ENCODE measurements at regions not wholly inside any gene's neighbourhood (a gene's known extent, or its start where the extent isn't known, plus 50 kb on each side); places are given as distances from the start of the nearest gene placed in this dataset.

DNA sequence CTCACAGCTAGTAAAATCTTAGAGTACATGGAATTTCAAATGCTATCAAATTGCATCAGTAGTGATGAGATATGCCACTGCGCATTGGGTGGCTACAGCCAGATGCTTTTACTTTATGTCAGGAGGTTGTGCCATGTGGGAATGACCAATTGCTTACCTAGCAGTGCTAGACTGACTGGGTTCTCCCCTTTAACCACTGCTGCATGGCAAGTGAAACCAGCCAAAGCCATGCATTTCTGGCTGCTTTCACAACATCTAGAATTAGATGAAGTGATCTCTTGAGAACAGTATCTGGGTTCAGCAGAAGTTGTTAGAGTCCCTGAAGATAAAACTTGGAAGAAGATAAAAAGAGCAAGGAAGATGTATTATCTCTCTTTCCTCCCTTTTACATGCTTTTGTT is 1174.2 kb upstream of the CDH2 start:
- no peaks in the 10 kb centered on the region for H4K20me1 ChIP-seq (ENCODE audit: insufficient read depth)
- H3K27ac ChIP-seq, result peak overlapping the region; percentile 4; the same call in 1 of the 2 replicates
- no peaks in the 10 kb centered on the region for H3K36me3 ChIP-seq (ENCODE audit: insufficient read depth)
- no peak overlapping the region for H3K4me3 ChIP-seq (IDR thresholded peaks at IDR 0.05; ENCODE audit: insufficient read depth, low read depth, low read length)
- H2AFZ ChIP-seq (ENCODE audit: low read depth), result peak overlapping the region; percentile 17; the same call in 1 of the 2 replicates
- peak overlapping the region; percentile 43 for H3K4me2 ChIP-seq
- H3K27me3 ChIP-seq (ENCODE audit: insufficient read depth, low read depth), result no peaks in the 10 kb centered on the region
- no peaks in the 10 kb centered on the region for H3K79me2 ChIP-seq (ENCODE audit: insufficient read depth, low read depth)
- TF ChIP-seq, protein P1, sequence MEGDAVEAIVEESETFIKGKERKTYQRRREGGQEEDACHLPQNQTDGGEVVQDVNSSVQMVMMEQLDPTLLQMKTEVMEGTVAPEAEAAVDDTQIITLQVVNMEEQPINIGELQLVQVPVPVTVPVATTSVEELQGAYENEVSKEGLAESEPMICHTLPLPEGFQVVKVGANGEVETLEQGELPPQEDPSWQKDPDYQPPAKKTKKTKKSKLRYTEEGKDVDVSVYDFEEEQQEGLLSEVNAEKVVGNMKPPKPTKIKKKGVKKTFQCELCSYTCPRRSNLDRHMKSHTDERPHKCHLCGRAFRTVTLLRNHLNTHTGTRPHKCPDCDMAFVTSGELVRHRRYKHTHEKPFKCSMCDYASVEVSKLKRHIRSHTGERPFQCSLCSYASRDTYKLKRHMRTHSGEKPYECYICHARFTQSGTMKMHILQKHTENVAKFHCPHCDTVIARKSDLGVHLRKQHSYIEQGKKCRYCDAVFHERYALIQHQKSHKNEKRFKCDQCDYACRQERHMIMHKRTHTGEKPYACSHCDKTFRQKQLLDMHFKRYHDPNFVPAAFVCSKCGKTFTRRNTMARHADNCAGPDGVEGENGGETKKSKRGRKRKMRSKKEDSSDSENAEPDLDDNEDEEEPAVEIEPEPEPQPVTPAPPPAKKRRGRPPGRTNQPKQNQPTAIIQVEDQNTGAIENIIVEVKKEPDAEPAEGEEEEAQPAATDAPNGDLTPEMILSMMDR (conservative IDR thresholded peaks at IDR 0.05; ENCODE audit: low read depth, low read length), result no peak
- H3K4me1 ChIP-seq (ENCODE audit: low read depth, poor library complexity, severe bottlenecking), result peaks cover 22% of the 10 kb centered on the region
- H3K9ac ChIP-seq, result no peak overlapping the region

DNA sequence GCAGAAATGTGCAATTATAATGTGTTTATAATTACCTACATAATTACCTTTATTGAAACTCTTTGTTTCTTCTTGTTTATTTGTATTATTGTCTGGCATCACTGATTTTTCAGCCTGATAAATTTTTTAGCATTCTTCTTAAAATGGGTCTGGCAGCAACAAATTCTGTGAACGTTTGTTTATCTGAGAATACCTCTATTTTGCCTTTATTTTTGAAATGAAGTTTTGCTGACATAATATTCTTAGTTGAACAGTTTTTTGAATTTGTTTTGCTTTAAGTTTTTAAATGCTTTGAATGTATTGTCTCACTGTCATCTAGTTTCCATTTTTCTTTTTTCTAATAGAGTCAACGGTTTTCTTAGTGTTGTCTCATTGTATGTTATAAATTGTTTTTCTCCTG is 1152.0 kb upstream of the CDH2 start:
- TF ChIP-seq, protein P1 (conservative IDR thresholded peaks at IDR 0.05; ENCODE audit: low read depth, low read length), result no peak
- Histone ChIP-seq H4K20me1 (ENCODE audit: insufficient read depth) (no peaks in the 10 kb centered on the region), H3K4me3 (IDR thresholded peaks at IDR 0.05; ENCODE audit: insufficient read depth, low read depth, low read length) (no peak overlapping the region), H3K79me2 (ENCODE audit: insufficient read depth, low read depth) (no peaks in the 10 kb centered on the region), H3K27me3 (ENCODE audit: insufficient read depth, low read depth) (no peaks in the 10 kb centered on the region), H3K9ac (no peak overlapping the region), H3K36me3 (ENCODE audit: insufficient read depth) (no peaks in the 10 kb centered on the region), H2AFZ (ENCODE audit: low read depth) (no peak overlapping the region), H3K27ac (no peak overlapping the region), H3K4me2 (no peak overlapping the region), H3K4me1 (ENCODE audit: low read depth, poor library complexity, severe bottlenecking) (no peaks in the 10 kb centered on the region)

DNA sequence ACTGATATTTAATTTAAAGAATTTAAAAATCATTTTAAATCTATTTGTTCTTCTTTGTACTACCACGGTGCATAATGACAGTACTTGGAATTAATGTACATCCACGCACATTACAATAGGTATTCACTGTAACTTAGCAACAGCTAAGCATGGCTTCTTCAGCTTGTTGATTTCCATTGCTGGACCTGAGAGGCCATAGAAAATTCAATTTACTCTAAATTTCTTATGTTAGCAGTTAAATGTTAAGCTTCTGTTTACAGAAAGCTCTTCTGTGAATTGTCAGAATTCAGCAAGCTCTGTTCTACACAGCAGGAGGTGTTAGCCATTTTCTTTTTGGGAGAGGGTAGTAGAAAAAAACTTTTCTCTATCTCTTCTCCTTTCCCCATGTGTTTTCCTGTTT is 1149.3 kb upstream of the CDH2 start:
- Histone ChIP-seq H3K36me3 (ENCODE audit: insufficient read depth) (no peaks in the 10 kb centered on the region), H3K27ac (no peak overlapping the region), H3K4me1 (ENCODE audit: low read depth, poor library complexity, severe bottlenecking) (no peaks in the 10 kb centered on the region), H3K9ac (no peak overlapping the region), H3K4me2 (no peak overlapping the region), H3K4me3 (IDR thresholded peaks at IDR 0.05; ENCODE audit: insufficient read depth, low read depth, low read length) (no peak overlapping the region), H2AFZ (ENCODE audit: low read depth) (no peak overlapping the region), H3K79me2 (ENCODE audit: insufficient read depth, low read depth) (no peaks in the 10 kb centered on the region), H4K20me1 (ENCODE audit: insufficient read depth) (no peaks in the 10 kb centered on the region), H3K27me3 (ENCODE audit: insufficient read depth, low read depth) (no peaks in the 10 kb centered on the region)
- TF ChIP-seq, protein P1 (conservative IDR thresholded peaks at IDR 0.05; ENCODE audit: low read depth, low read length), result no peak

DNA sequence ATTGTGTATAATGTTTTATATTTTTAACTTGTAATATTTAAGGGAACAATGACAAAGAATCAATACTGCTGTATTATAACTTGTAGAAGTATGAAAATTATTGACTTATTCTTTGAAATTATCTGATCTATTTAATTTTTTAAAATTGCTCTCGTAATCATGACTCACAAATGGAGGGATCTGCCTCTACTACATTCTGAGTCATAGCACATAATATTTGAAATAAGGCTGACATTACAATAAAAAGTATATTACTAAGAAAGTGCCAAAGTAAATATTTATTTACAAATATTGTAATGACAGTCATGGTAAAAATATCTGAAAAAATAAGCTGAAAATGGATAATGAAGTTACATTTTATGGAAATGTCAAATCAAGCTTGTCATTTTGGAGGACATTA is 1144.6 kb upstream of the CDH2 start:
- no peaks in the 10 kb centered on the region for H3K4me1 ChIP-seq (ENCODE audit: low read depth, poor library complexity, severe bottlenecking)
- TF ChIP-seq, protein P1 (conservative IDR thresholded peaks at IDR 0.05; ENCODE audit: low read depth, low read length), result no peak
- no peak overlapping the region for H3K9ac ChIP-seq
- no peaks in the 10 kb centered on the region for H3K27me3 ChIP-seq (ENCODE audit: insufficient read depth, low read depth)
- H3K4me2 ChIP-seq, result no peak overlapping the region
- H3K4me3 ChIP-seq (IDR thresholded peaks at IDR 0.05; ENCODE audit: insufficient read depth, low read depth, low read length), result no peak overlapping the region
- no peak overlapping the region for H2AFZ ChIP-seq (ENCODE audit: low read depth)
- no peak overlapping the region for H3K27ac ChIP-seq
- no peaks in the 10 kb centered on the region for H3K36me3 ChIP-seq (ENCODE audit: insufficient read depth)
- no peaks in the 10 kb centered on the region for H4K20me1 ChIP-seq (ENCODE audit: insufficient read depth)
- no peaks in the 10 kb centered on the region for H3K79me2 ChIP-seq (ENCODE audit: insufficient read depth, low read depth)
